Left cardiac atrium (tissue), 4 donors: ENCODE measurements at regions not wholly inside any gene's neighbourhood (a gene's known extent, or its start where the extent isn't known, plus 50 kb on each side); places are given as distances from the start of the nearest gene placed in this dataset.
"Not testable (repeated sequence)": the region's sequence is repeated elsewhere in the genome, so short reads cannot be mapped to it uniquely, and the experiment has no call there.

ENCODE experiments used
- ATAC-seq, 2 donors: fragments of 200-7000 bp; cut with Tn5 transposase; one replicate each; pipeline ENCODE4 v1.9.1; 2020; ENCODE audit warnings: mild to moderate bottlenecking in 2 of 2, moderate library complexity in 2 of 2
- DNase-seq: peaks from one replicate; pipeline ENCODE4 v3.0.0-alpha.2; 2020
- intact Hi-C, 2 donors: fragments of 100-400 bp; cut with DNase I; formaldehyde crosslinking; loops; one replicate each; pipeline versions ENCODE4 v1.14.1 to v1.15.1; 2022 to 2023
- donor health status: DM: no; HTN: yes; CAD: no.
- donor health status: DM: no; HTN: yes; CAD: no; lungs with severe emphysema.
- donor health status: DM: yes; HTN: yes; CAD: no.
- donor health status: Dilated cardiomyopathy.

- intact Hi-C loops = loop anchor here in 1 of 2 donors (10.0 kb wide), 1 partner anchor 57 kb away; no protein-coding TSS in a partner anchor
- ATAC-seq (peak; percentile 30 to 99), DNase-seq (no peak)
Measured at GRCh38 chr9:31137176-31138160, 1247.0 kb upstream of the ACO1 start.

DNA sequence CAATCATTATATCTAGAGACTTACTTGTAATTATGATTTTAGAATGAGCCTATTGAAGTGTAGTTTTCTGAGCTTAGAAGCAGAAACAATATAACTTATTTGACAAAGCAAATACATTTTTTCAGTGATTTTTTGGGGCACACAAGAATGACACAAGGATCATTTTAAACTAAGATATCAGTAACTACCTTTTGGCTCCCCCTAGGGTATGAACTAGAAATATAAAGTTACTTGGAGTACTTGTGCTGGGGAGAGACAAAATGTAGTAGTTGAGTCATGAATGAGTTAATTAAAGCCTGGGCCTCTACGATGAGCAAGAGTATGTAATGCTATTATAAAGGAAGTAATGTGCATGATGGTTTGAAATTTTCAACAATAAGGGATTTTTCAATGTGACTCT is 1244.1 kb upstream of the ACO1 start:
- intact Hi-C loops = no loop called here
- DNase-seq (no peak), ATAC-seq (no peak)

- intact Hi-C loops = no loop called here
- DNase-seq (no peak), ATAC-seq (no peak)
Measured at GRCh38 chr9:31142456-31142855, 1242.0 kb upstream of the ACO1 start.

DNA sequence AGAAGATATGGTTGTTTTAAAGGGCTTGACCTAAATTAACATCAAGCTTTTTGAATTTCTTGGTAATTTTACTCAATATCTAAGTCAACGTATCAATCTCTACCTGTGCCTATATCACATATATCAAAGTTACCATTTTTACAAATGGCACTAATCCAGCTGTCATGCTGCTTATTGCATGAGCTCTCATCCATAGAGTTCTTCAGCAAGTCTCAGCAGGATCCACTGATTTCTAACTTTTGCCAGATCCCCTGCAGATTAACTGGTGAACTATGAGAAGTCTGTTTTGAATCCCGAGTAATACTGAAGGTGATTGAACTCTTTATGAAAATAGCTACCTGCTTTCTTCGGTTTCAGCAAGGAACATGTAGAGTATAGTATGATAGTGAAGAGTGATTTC is 1239.8 kb upstream of the ACO1 start:
- intact Hi-C loops = no loop called here
- ATAC-seq = no peak

GRCh38 chr9:31146485-31147166 is 1237.8 kb upstream of the ACO1 start:
- ATAC-seq = no peak
- DNase-seq = no peak
- intact Hi-C loops = no loop called here

More for the DNA sequence above, 1239.8 kb upstream of the ACO1 start:
- DNase-seq = no peak

DNA sequence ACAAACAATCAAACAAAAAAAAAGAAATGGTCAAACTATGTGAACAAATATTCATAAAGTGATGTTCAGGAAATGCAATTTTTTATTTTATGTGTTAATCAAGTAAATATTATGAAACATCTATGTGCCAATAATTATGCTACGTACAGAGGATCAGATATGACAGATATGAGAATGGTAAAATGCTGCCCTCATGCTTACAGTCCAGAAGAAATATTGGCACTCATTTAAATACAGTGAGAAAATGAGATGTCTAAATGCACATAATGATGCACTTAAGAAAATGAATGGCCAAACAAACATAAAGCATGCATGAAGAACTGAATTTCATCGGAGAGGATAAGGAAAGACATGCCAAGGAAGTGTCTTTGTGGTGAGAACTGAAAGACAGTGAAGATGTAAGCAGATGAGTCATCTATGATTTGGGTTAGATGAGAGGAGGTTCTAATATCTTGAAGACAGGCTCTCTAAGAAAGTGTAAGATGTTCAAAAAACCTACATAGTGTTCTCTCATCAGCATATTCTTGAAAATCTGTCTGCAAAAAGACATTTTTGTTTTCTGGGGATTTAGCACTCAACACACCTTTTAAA is 1231.1 kb upstream of the ACO1 start:
- DNase-seq = no peak
- intact Hi-C loops = no loop called here

GRCh38 chr9:31166516-31166915 is 1217.9 kb upstream of the ACO1 start:
- ATAC-seq = no peak
- DNase-seq = no peak
- intact Hi-C loops = no loop called here

More for the DNA sequence above, 1231.1 kb upstream of the ACO1 start:
- no peak for ATAC-seq

GRCh38 chr9:31168161-31168560 is 1216.3 kb upstream of the ACO1 start:
- ATAC-seq = no peak
- intact Hi-C loops = no loop called here
- DNase-seq = no peak

DNA sequence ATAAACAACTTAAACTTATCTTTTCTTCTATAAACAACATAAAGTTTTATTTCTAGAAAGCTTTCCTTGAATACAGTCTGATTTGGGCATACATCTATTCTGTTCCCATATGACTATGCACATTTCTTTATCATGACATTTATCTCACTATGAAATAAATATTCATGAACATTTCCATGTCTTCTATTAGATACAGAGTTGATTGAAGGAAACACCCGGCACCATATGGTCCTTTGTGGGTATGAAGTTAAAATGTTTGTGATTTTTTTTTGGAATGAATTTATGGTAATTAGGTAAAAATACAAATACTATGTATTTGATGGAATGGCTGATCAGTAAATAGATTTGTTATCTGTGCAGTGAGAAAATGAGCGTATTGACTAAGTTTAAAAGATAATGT is 1209.8 kb upstream of the ACO1 start:
- DNase-seq (no peak), ATAC-seq (no peak)
- intact Hi-C loops = no loop called here

DNA sequence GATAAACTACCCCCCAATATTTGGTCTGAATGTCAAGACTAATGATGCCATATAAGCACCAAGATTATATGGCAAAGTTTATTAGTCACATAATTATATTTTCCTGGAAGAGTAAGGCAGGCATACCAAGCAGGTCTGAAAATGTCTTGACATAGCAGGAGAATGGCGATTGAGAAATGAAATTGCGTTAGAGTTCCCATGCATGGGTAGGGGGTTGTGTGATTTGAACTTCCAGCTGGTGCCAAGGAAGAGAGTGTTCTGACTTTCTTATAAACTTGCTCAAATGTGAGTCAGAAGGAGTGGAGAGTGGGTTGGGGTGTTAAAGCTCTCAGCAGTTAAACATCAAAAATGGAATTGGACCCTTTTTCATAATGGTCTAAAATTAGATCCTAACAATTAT is 1200.6 kb upstream of the ACO1 start:
- intact Hi-C loops = no loop called here
- no peak for ATAC-seq
- DNase-seq = no peak

DNA sequence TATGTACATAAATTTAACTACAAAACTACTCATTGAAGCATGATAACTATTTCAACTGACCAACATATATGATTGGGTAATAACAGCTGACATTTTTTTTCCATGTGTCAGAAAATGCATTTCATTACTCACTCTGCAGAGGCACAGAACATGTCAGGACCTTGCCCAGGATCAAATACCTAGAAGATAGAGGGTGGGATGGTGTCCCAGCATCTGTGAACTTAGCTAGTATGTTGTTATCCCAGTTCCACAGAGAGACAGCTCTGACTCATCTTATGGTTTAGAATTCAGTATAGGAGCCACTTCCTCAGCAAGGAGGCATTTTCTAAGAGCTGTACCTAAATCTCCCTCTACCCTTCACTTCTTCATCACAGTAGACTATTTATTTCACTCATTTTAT is 1198.6 kb upstream of the ACO1 start:
- intact Hi-C loops = no loop called here
- no peak for DNase-seq
- ATAC-seq = no peak

- ATAC-seq (no peak), DNase-seq (no peak)
- intact Hi-C loops = no loop called here
Measured at GRCh38 chr9:31188496-31188895, 1195.9 kb upstream of the ACO1 start.

GRCh38 chr9:31210978-31211570 is 1173.4 kb upstream of the ACO1 start:
- ATAC-seq (peak in 1 of 2 donors; percentile 26), DNase-seq (no peak)
- intact Hi-C loops = no loop called here

DNA sequence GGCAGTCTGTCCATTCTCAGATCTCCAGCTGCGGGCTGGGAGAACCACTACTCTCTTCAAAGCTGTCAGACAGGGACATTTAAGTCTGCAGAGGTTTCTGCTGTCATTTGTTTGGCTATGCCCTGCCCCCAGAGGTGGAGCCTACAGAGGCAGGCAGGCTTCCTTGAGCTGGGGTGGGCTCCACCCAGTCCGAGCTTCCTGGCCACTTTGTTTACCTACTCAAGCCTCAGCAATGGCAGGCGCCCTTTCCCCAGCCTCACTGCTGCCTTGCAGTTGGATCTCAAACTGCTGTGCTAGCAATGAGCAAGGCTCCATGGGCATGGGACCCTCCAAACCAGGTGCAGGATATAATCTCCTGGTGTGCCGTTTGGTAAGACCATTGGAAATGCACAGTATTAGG is 1154.5 kb upstream of the ACO1 start:
- ATAC-seq, DNase-seq, intact Hi-C loops: not testable (repeated sequence)

DNA sequence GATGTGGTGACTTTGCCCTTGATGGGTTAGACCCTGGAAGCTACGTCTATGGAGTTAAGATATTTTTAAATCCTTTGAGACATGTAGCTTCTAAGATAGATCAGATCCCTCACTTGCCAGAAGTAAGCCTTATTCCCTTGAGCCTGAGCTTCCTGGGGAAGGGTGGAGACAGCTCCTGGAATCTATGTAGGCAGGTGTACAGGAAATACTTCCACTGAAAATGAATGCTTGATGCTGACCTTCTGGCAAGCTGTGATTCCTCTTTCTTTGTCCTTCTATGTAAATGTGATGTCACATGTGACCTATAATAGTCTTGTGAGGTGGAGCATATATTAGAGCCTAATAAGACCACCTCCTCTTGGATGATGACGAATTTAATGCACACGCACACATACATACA is 1152.0 kb upstream of the ACO1 start:
- intact Hi-C loops = no loop called here
- ATAC-seq (no peak), DNase-seq (no peak)

GRCh38 chr9:31236344-31236743 is 1148.1 kb upstream of the ACO1 start:
- intact Hi-C loops = no loop called here
- DNase-seq (no peak), ATAC-seq (no peak)

GRCh38 chr9:31243386-31243785 is 1141.1 kb upstream of the ACO1 start:
- ATAC-seq (no peak), DNase-seq (no peak)
- intact Hi-C loops = loop anchor here in 1 of 2 donors (10.0 kb wide), 1 partner anchor 61 kb away; no protein-coding TSS in a partner anchor

- DNase-seq = no peak
- intact Hi-C loops = loop anchor here in 1 of 2 donors (10.0 kb wide), 1 partner anchor 57 kb away; no protein-coding TSS in a partner anchor
- ATAC-seq = no peak
Measured at GRCh38 chr9:31248156-31248555, 1136.3 kb upstream of the ACO1 start.

GRCh38 chr9:31251386-31251785 is 1133.1 kb upstream of the ACO1 start:
- DNase-seq (no peak), ATAC-seq (no peak)
- intact Hi-C loops = no loop called here
